Activated naive CD8-positive, alpha-beta T cell treated with anti-CD3 and anti-CD28 coated beads, Interleukin-2, amount 10 ng/mL, durations not matched to agents 7 days and 5 days (primary cell): ENCODE measurements at regions not wholly inside any gene's neighbourhood (a gene's known extent, or its start where the extent isn't known, plus 50 kb on each side); places are given as distances from the start of the nearest gene placed in this dataset.
A peak's percentile ranks its signal among the peaks of the same experiment; 100 is the strongest.
"Not testable (repeated sequence)": the region's sequence is repeated elsewhere in the genome, so short reads cannot be mapped to it uniquely, and the experiment has no call there.

Experiments
- ATAC-seq: fragments of 150-1000 bp; cut with Tn5 transposase; one replicate; pipeline ENCODE4 v1.10.0; 2021; ENCODE audit warnings: low read depth, moderate library complexity
- POLR2A ChIA-PET: fragments of 350-600 bp; sonication (Branson Sonifier 250); formaldehyde crosslinking; loops from one replicate; lab custom pipeline; 2021; ENCODE audit warnings: antibody characterized with exemption; lab: Charles Lee
- DNase-seq: peaks from one replicate; pipeline ENCODE4 v3.0.0; 2021
- H3K27ac Mint-ChIP-seq: one replicate; pipeline ENCODE4 v1.8.0; 2022; ENCODE audit warnings: mild to moderate bottlenecking, mixed read lengths
- H3K27me3 Mint-ChIP-seq: one replicate; pipeline ENCODE4 v1.8.0; 2022; ENCODE audit warnings: mild to moderate bottlenecking, moderate library complexity, mixed read lengths
- H3K36me3 Mint-ChIP-seq: one replicate; pipeline ENCODE4 v1.8.0; 2021; ENCODE audit warnings: mild to moderate bottlenecking, mixed read lengths
- H3K4me1 Mint-ChIP-seq: one replicate; pipeline ENCODE4 v1.8.0; 2021; ENCODE audit warnings: mixed read lengths
- H3K4me3 Mint-ChIP-seq: one replicate; pipeline ENCODE4 v1.8.0; 2022; ENCODE audit warnings: mild to moderate bottlenecking, moderate library complexity, mixed read lengths
- H3K9me3 Mint-ChIP-seq: one replicate; pipeline ENCODE4 v1.8.0; 2021; ENCODE audit warnings: mixed read lengths

DNA sequence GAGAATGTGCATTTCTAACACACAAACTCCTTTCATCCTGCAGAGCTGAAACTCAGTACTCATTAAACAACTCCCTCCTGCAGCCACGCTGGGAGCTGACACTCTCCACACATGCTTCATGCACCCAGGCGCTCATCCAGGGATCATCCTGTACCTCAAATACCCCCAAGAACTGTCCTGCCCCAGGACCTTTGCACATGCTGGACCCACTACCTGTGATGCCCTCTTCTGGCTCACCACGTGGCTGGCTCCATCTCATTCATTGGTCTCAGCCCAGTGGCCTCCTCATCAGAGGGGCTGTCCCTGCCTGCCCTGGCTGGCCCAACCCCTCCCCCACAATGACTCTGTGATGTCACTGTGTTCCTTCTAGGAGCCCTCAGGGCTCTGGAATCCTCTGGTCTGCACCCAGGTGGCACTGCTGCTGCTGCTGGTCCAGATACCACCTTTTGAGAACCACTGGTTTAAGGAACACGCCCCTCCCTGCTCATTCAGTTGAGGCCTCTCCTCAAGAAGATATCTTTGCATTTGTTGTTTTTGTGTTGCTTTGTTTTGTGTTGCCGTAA lies 160.9 kb upstream of the FOXF1 start:
- Mint-ChIP-seq H3K9me3 (no peaks in the 10 kb centered on the region), H3K27ac (peak overlapping the region; percentile 36), H3K27me3 (peaks cover 9% of the 10 kb centered on the region), H3K4me1 (no peaks in the 10 kb centered on the region), H3K4me3 (no peak overlapping the region), H3K36me3 (no peaks in the 10 kb centered on the region)
- ATAC-seq: no peak
- no peak for DNase-seq
- POLR2A ChIA-PET: no interaction called here

GRCh38 chr16:86350289-86350688 lies 160.0 kb upstream of the FOXF1 start:
- Mint-ChIP-seq H3K27me3 (peaks cover 6% of the 10 kb centered on the region), H3K27ac (no peak overlapping the region), H3K4me1 (no peaks in the 10 kb centered on the region), H3K4me3 (no peak overlapping the region), H3K36me3 (no peaks in the 10 kb centered on the region), H3K9me3 (peaks cover under 1% of the 10 kb centered on the region)
- ATAC-seq (no peak), DNase-seq (no peak)
- POLR2A ChIA-PET: no interaction called here

DNA sequence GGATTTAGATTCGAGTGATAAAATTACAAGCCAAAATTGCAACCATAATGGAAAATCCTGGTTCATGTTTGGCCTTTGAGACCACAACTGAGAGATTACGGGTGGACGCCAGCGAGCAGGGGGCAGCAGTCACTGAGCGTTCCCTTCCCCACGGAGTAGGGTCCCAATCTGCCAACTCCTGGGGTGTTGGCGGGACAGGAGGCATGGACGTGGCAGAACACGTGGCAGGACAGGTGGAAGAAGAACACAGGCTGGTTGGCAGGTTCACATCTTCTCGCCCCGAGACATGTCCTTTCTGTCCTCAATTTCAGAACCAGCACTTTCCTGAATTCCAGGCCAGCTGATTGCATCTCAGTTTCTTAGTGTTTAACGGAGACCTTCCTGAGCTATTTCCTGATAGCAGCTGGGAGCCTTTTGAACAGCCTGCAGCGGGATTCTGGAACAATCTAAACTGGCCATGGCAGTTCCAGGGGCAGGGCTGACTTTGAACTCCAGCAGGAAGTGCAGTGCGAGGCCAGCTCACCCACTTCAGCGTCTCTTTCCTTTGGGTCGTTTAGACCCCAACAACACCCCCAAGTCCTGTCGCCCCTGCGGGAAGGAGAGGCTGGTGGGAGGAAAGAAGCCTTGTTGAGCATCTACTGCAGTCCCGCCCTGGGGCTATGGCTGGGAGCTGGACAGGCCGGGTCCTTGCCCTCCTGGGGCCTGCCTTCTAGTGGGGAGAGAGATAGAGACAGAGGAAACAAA lies 159.1 kb upstream of the FOXF1 start:
- Mint-ChIP-seq H3K27me3 (peaks cover 6% of the 10 kb centered on the region), H3K27ac (no peak overlapping the region), H3K36me3 (no peaks in the 10 kb centered on the region), H3K4me1 (no peaks in the 10 kb centered on the region), H3K9me3 (peaks cover 7% of the 10 kb centered on the region), H3K4me3 (no peak overlapping the region)
- DNase-seq (no peak), ATAC-seq (no peak)
- POLR2A ChIA-PET: no interaction called here

- H3K4me3 Mint-ChIP-seq, DNase-seq, POLR2A ChIA-PET, H3K27me3 Mint-ChIP-seq, H3K27ac Mint-ChIP-seq, H3K4me1 Mint-ChIP-seq, H3K9me3 Mint-ChIP-seq, H3K36me3 Mint-ChIP-seq, ATAC-seq: not testable (repeated sequence)
Measured at GRCh38 chr16:86351785-86352139, 158.6 kb upstream of the FOXF1 start.

DNA sequence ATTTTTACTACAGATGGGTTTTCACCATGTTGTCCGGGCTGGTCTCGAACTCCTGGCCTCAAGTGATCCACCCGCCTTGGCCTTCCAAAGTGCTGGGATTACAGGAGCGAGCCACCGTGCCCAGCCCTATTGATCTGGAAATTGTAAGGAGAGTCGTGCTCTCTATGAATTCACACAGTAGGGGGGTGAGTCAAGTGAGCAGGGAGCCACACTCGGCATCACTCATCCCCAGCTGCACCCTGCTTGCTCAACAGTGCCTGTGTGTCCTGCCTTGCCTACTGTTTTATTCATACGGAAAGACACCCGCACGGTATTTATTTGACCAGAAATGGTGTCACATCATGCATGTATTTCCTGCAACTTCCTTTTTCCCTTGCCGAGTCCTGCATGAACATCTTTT lies 157.2 kb upstream of the FOXF1 start:
- POLR2A ChIA-PET: no interaction called here
- H3K9me3 Mint-ChIP-seq: peaks cover 7% of the 10 kb centered on the region
- DNase-seq (no peak), ATAC-seq (no peak)
- H3K4me1 Mint-ChIP-seq: no peaks in the 10 kb centered on the region
- peaks cover 5% of the 10 kb centered on the region for H3K27me3 Mint-ChIP-seq
- no peak overlapping the region for H3K4me3 Mint-ChIP-seq
- no peaks in the 10 kb centered on the region for H3K36me3 Mint-ChIP-seq
- H3K27ac Mint-ChIP-seq: no peak overlapping the region

DNA sequence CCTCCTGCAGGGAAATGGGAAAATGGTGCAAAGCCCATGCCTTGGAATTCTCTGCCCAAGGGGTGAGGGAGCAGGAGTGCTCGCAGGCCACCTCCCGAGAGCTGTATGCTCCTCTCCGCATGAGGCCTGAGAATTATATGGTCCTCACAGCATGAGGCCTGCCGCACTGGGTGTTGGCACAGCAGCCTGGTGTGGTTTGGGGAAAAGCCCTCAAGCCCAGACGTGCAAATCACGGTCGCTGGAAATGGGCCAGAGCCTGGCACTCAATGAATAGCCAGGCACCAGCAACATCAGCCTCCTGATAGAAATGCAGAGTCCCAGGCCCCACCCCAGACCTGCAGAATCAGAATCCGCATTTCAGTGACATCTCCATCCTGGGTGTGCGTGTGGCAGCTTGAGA lies 156.4 kb upstream of the FOXF1 start:
- Mint-ChIP-seq H3K4me3 (no peak overlapping the region), H3K4me1 (no peaks in the 10 kb centered on the region), H3K27me3 (peaks cover 5% of the 10 kb centered on the region), H3K27ac (no peak overlapping the region), H3K36me3 (no peaks in the 10 kb centered on the region), H3K9me3 (peaks cover 7% of the 10 kb centered on the region)
- POLR2A ChIA-PET: no interaction called here
- DNase-seq (no peak), ATAC-seq (no peak)

DNA sequence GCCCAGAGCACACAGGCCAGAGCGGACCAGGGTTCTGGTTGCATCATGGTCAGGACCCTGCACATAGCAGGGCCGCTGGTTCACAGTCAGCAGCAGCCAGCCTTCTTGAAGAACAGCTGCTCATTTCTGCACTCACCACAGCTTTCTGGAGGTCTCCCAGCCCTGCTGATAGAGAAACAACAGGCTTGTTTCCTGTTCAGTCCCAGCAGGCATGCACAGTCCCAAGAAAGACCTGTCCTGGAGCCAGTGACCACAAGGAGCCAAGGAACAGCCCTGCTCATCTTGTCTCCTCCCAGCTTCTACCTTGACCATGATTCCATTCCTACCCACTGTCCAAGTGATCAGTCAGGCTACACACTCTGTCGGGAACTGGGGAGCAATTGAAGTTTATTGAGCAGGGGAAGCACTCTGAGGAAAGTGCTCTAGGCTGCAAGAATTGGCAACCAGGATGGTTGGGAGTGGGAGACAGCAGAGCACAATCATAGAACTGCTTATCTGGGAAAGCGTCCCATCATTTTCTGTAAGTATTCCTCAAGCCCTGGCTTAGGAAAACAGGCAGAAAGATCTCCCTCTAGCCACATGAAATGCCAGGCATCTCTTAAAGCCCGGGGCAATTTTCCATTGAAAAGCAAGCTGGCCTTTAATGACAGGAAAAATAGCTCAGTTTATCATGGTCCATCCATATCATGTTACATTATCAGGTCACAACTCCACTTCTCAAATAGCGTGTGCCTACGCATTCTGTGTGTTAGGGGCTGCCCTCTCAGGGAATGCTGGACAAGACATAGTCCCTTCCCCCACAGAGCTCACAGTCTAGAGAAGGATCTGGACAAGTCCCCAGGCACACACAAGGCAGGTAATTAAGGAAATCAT lies 155.4 kb upstream of the FOXF1 start:
- Mint-ChIP-seq H3K4me1 (no peaks in the 10 kb centered on the region), H3K4me3 (no peak overlapping the region), H3K27ac (no peak overlapping the region), H3K9me3 (peaks cover 7% of the 10 kb centered on the region), H3K36me3 (no peaks in the 10 kb centered on the region), H3K27me3 (peaks cover 10% of the 10 kb centered on the region)
- DNase-seq: no peak
- no peak for ATAC-seq
- POLR2A ChIA-PET: no interaction called here

DNA sequence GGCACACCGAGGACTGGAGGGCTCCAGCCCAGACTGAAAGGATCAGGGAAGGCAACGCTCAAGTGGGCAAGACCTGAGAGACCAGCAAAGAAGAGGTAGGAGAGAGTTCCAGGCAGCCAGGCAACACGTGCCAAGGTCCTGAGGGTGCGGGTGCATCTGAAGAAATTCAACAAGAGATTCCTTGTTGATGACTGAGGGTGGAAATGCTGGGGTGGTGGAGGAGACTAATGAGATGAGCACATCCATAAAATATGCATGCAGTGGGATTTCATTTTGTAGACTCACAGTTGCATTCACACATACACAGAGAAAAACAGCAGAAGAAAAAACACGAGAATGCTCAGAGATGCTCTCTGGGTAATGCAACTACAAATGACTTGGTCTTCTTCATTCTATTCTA lies 154.8 kb upstream of the FOXF1 start:
- POLR2A ChIA-PET: no interaction called here
- DNase-seq (no peak), ATAC-seq (no peak)
- H3K27me3 Mint-ChIP-seq: peaks cover 10% of the 10 kb centered on the region
- peaks cover 7% of the 10 kb centered on the region for H3K9me3 Mint-ChIP-seq
- no peaks in the 10 kb centered on the region for H3K36me3 Mint-ChIP-seq
- H3K27ac Mint-ChIP-seq: no peak overlapping the region
- no peaks in the 10 kb centered on the region for H3K4me1 Mint-ChIP-seq
- no peak overlapping the region for H3K4me3 Mint-ChIP-seq

DNA sequence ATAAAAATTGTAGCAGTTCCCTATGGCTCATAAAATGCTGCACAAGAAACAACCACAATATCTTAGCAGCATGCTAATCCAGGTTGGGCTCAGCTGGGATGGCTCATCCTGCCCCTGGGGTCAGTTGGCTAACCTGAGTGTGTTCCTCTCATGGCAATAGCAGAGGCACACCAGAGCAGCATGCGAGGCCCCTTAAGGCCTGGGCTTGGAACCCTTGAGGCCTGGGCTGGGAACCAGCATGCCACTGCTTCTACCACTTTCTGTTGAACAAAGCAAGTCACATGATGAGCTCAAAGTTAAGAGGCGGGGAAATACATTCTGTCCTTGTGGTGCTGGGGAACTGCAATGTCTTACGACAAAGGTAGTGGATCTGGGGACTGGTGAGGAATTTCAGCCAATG lies 154.4 kb upstream of the FOXF1 start:
- Mint-ChIP-seq H3K36me3 (no peaks in the 10 kb centered on the region), H3K27ac (no peak overlapping the region), H3K4me3 (no peak overlapping the region), H3K4me1 (no peaks in the 10 kb centered on the region), H3K27me3 (peaks cover 10% of the 10 kb centered on the region), H3K9me3 (peaks cover 7% of the 10 kb centered on the region)
- ATAC-seq (no peak), DNase-seq (no peak)
- POLR2A ChIA-PET: no interaction called here

DNA sequence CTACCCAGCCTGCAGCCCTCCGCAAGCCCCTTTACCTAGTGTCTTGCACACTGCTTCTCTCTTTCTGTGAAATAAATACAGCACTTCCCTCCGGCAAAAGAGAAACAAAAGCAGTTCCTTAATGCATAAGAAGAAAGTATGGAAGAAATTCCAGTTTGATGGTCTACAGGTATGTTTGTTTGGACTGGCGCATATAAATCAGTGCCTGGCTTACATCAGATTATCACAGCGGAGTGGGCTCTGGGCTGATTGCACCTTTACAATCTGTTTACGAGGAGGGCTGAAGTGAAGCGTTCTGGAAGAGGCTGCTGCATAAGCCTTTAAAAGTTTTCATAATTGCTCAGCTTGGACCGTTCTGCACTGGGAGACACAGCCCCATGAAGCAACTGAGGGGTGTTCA lies 153.5 kb upstream of the FOXF1 start:
- H3K27me3 Mint-ChIP-seq: peaks cover 5% of the 10 kb centered on the region
- ATAC-seq: no peak

GRCh38 chr16:86357303-86357702 lies 153.0 kb upstream of the FOXF1 start:
- POLR2A ChIA-PET: no interaction called here
- no peak overlapping the region for H3K27ac Mint-ChIP-seq
- no peaks in the 10 kb centered on the region for H3K4me1 Mint-ChIP-seq
- H3K9me3 Mint-ChIP-seq: peaks cover 7% of the 10 kb centered on the region
- DNase-seq: no peak
- H3K36me3 Mint-ChIP-seq: no peaks in the 10 kb centered on the region
- peaks cover 5% of the 10 kb centered on the region for H3K27me3 Mint-ChIP-seq
- no peak for ATAC-seq
- no peak overlapping the region for H3K4me3 Mint-ChIP-seq

More for the DNA sequence above, 153.5 kb upstream of the FOXF1 start:
- Mint-ChIP-seq H3K9me3 (peaks cover 7% of the 10 kb centered on the region), H3K27ac (no peak overlapping the region), H3K4me1 (no peaks in the 10 kb centered on the region), H3K36me3 (no peaks in the 10 kb centered on the region), H3K4me3 (no peak overlapping the region)
- POLR2A ChIA-PET: no interaction called here
- no peak for DNase-seq

DNA sequence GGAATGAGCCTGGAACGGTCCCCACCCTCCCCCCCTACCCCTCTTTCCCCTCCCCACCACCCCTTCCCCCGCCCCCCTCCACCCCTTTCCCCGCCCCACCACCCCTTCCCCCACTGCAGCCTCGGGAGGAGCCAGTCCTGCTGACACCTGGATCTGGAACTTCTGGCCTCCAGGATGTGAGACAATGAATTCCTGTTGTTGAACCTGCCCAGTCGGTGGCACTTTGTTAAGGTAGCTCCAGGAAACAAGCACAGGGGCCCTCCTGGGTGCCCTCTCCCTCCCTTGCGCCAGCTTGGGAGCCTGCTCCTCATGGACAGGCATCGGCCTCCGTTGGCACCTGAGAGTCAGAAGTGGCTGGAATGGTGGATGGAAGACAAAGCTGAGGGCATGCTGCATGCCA lies 152.4 kb upstream of the FOXF1 start:
- H3K4me3 Mint-ChIP-seq: no peak overlapping the region
- DNase-seq: no peak
- peaks cover 7% of the 10 kb centered on the region for H3K9me3 Mint-ChIP-seq
- H3K36me3 Mint-ChIP-seq: no peaks in the 10 kb centered on the region
- peaks cover 7% of the 10 kb centered on the region for H3K27me3 Mint-ChIP-seq
- H3K27ac Mint-ChIP-seq: no peak overlapping the region
- H3K4me1 Mint-ChIP-seq: no peaks in the 10 kb centered on the region
- POLR2A ChIA-PET: no interaction called here
- ATAC-seq: no peak

DNA sequence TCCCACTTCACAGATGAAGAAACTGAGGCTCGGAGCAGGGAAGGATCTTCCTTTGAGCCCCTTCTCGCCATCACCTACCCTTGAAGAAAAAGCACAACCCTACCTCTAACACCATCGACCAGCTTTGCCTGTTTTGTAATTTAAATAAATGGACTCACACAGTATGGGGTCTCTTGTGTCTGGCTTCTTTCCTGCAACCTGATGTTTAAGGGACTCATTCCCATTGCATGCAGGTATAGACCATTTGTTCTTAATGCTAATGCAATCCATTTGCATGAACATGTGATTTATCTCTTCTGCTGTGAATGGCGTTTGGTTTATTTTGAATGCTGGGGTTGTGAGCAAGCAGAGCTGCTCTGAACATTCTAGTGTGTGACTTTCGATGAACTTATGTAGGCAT lies 150.8 kb upstream of the FOXF1 start:
- no peak overlapping the region for H3K4me3 Mint-ChIP-seq
- H3K9me3 Mint-ChIP-seq: peaks cover 7% of the 10 kb centered on the region
- peaks cover 7% of the 10 kb centered on the region for H3K27me3 Mint-ChIP-seq
- no peaks in the 10 kb centered on the region for H3K36me3 Mint-ChIP-seq
- no peaks in the 10 kb centered on the region for H3K4me1 Mint-ChIP-seq
- ATAC-seq: no peak
- POLR2A ChIA-PET: no interaction called here
- no peak overlapping the region for H3K27ac Mint-ChIP-seq
- no peak for DNase-seq
